ENCODE measurements at regions not wholly inside any gene's neighbourhood (a gene's known extent, or its start where the extent isn't known, plus 50 kb on each side); places are given as distances from the start of the nearest gene placed in this dataset.
"Not testable (repeated sequence)": the region's sequence is repeated elsewhere in the genome, so short reads cannot be mapped to it uniquely, and the experiment has no call there.

DNA sequence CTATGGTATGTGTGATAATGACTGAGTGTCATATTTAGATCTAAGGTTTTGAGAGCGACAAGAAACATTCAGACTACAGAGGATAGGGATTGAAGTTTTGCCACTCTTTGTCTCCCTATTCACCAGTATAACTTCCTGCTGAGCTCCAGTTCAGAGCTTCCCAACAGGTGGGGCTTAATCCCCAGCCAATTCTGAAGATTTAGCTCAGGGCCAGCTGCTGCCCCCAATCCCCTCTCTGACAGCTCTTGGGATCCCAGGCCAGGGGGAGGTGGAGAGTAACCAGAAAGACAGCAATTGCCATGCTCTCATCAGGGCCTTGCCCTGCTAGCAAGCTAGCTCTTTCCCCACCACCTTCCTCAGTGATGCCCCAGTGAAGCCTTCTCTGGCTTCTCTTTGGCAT lies 57.8 kb downstream of the TRIL start:
- Histone ChIP-seq H3K4me3 (no peak overlapping the region), H3K9ac (no peak overlapping the region), H3K27ac (no peak overlapping the region), H4K20me1 (no peaks in the 10 kb centered on the region), H3K27me3 (no peaks in the 10 kb centered on the region), H3K36me3 (no peaks in the 10 kb centered on the region), H3K4me2 (no peak overlapping the region), H3K4me1 (no peaks in the 10 kb centered on the region), H3K9me3 (replicated peaks in 1 of 11) (no peaks in the 10 kb centered on the region)
- TF ChIP-seq Cebpa-rat (IDR thresholded peaks at IDR 0.05) = no peak

DNA sequence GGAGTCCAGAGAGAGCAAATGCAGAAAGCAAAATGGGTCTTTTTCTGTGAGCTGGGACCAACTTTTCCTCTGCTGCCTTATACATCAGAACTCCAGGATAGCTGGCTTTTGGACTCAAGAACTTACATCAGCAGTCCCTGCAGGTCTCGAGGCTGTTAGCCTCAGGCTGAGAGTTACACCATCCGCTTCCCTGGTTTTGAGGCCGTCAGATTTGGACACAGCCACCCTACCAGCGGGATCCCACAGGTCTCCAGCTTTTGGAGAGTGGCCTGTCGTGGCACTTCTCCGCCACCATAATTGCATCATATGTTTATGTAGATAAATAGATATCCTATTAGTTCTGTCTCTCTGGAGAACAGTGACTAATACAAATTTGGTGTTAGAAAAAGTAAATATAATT lies 64.2 kb downstream of the TRIL start:
- TF ChIP-seq Cebpa-rat (IDR thresholded peaks at IDR 0.05) = no peak
- Histone ChIP-seq H3K27me3 (no peaks in the 10 kb centered on the region), H3K9ac (no peak overlapping the region), H3K36me3 (no peaks in the 10 kb centered on the region), H3K27ac (no peak overlapping the region), H3K4me1 (no peaks in the 10 kb centered on the region), H3K4me3 (no peak overlapping the region), H3K9me3 (replicated peaks in 1 of 11) (no peaks in the 10 kb centered on the region), H4K20me1 (no peaks in the 10 kb centered on the region), H3K4me2 (no peak overlapping the region)

DNA sequence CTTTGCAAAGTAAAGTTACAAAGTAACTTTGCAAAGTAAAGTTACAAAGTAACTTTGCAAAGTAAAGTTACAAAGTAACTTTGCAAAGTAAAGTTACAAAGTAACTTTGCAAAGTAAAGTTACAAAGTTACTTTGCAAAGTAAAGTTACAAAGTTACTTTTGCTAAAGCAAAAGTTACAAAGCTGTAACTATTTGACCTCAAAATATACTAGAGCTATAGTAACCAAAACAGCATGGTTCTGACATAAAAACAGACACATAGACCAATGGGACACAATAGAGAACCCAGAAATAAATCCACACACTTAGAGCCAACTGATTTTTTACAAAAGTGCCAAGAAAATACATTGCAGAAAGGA lies 66.3 kb downstream of the TRIL start:
- H3K9me3 ChIP-seq (replicated peaks in 1 of 11); H3K36me3 ChIP-seq; H3K4me2 ChIP-seq; H3K4me1 ChIP-seq; H3K4me3 ChIP-seq; H3K27me3 ChIP-seq; H3K27ac ChIP-seq; H3K9ac ChIP-seq; H4K20me1 ChIP-seq: not testable (repeated sequence)

DNA sequence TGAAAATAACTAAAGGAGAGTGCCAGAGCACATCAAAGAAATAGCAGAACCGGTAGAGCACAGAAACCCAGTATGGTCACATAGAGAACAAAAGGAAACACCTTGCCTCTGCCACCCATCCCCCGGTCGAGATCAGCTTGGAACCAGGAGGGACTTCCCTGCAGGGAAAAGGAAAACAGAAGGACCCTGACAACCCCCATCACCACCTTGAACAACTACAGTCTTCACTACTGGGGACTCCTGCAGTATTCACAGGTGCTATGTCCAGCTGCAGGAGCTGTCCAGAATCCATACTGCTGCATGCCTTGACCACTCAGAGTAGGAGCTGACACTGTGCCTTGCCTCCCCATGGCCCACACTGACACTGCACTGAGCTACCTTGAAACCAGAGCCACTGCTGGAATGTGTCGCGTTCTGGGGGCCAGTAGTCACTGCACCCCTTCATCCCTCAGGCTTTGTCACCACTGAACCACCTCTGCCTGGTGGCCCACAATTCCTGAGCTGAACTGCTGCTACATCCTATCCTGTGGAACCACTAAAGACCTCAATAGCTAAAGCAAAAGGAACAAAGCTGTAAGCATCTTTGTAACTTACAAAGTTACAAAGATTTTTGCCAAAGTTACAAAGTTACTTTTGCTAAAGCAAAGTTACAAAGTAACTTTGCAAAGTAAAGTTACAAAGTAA lies 66.8 kb downstream of the TRIL start:
- H3K27ac ChIP-seq = no peak overlapping the region
- H3K4me1 ChIP-seq = no peaks in the 10 kb centered on the region
- TF ChIP-seq Cebpa-rat (IDR thresholded peaks at IDR 0.05) = no peak
- H3K36me3 ChIP-seq = no peaks in the 10 kb centered on the region
- H3K9ac ChIP-seq = no peak overlapping the region
- H3K27me3 ChIP-seq = no peaks in the 10 kb centered on the region
- H4K20me1 ChIP-seq = no peaks in the 10 kb centered on the region
- peaks cover 0 to 8% (median 0%) of the 10 kb centered on the region in 11 experiments; a peak in 1 of 22 replicates for H3K9me3 ChIP-seq (replicated peaks in 1 of 11)
- no peak overlapping the region for H3K4me3 ChIP-seq
- H3K4me2 ChIP-seq = no peak overlapping the region

DNA sequence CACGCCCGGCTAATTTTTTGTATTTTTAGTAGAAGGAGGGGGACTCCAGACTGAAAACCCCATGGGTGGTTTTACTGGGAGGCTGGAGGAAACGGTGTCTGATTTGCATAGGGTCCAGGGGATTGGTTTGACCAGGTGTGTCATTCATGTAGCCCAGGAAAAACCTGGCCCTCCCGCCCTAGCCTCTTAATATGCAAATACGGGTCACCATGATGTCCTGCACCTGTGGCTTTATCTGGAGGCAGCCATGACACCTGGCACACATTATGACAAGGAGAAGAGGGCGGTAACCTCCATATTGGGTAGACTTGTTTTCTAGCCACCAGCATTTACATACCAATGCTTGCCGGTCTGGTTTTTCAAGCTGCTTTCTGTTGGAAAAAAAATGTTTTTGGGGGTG lies 68.0 kb downstream of the TRIL start:
- no peaks in the 10 kb centered on the region for H4K20me1 ChIP-seq
- H3K27ac ChIP-seq = no peak overlapping the region
- H3K27me3 ChIP-seq = no peaks in the 10 kb centered on the region
- H3K9me3 ChIP-seq (replicated peaks in 1 of 11) = peaks cover 0 to 8% (median 0%) of the 10 kb centered on the region in 11 experiments; a peak in 1 of 22 replicates
- no peaks in the 10 kb centered on the region for H3K4me1 ChIP-seq
- H3K4me2 ChIP-seq = no peak overlapping the region
- no peak for TF ChIP-seq Cebpa-rat (IDR thresholded peaks at IDR 0.05)
- no peak overlapping the region for H3K4me3 ChIP-seq
- no peaks in the 10 kb centered on the region for H3K36me3 ChIP-seq
- H3K9ac ChIP-seq = no peak overlapping the region

DNA sequence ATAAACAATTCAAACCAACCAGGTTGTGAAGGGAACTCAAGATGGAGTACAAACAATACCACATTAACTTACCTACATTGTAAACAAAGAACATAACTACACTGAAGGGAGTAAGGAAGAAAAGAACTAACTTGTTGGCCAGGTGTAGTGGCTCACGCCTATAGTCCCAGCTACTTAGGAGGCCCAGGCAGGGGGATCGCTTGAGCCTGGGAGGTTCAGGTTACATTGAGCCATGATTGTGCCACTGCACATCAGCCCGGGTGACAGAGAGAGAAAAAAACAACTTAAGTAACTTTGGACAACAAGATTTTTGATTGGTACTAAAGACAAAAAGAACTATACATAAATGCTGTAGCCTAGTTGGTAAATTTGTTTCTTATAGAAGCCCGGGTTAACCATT lies 68.8 kb downstream of the TRIL start:
- Histone ChIP-seq H3K36me3 (no peaks in the 10 kb centered on the region), H3K4me2 (no peak overlapping the region), H3K27me3 (no peaks in the 10 kb centered on the region), H3K4me3 (no peak overlapping the region), H3K27ac (no peak overlapping the region), H4K20me1 (no peaks in the 10 kb centered on the region), H3K9ac (no peak overlapping the region), H3K9me3 (replicated peaks in 1 of 11) (peaks cover 0 to 8% (median 0%) of the 10 kb centered on the region in 11 experiments; a peak in 1 of 22 replicates), H3K4me1 (no peaks in the 10 kb centered on the region)
- no peak for TF ChIP-seq Cebpa-rat (IDR thresholded peaks at IDR 0.05)

DNA sequence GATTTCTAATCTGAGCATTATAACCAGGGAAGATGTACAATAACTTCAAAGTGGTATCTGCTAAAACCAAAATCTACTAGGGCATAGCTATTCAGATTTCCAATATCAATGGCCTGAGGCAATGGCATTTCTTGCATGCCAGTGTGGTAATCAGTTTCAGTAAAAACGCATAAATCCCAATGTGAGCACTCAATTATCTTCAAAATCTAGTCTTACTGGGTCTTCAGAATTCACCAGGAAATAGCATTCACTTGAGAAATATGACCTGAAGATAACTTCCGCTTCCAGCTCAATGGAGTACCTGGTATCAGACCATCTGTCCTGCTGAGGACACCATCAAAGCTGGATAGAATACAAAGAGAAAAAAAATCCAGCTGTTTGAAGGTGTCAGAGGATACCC lies 72.4 kb downstream of the TRIL start:
- Histone ChIP-seq H3K27me3 (no peaks in the 10 kb centered on the region), H3K4me2 (no peak overlapping the region), H3K9me3 (replicated peaks in 1 of 11) (peaks cover 0 to 8% (median 0%) of the 10 kb centered on the region in 11 experiments; a peak in 1 of 22 replicates), H4K20me1 (no peaks in the 10 kb centered on the region), H3K9ac (no peak overlapping the region), H3K36me3 (no peaks in the 10 kb centered on the region), H3K4me1 (no peaks in the 10 kb centered on the region), H3K27ac (no peak overlapping the region), H3K4me3 (no peak overlapping the region)
- no peak for TF ChIP-seq Cebpa-rat (IDR thresholded peaks at IDR 0.05)

DNA sequence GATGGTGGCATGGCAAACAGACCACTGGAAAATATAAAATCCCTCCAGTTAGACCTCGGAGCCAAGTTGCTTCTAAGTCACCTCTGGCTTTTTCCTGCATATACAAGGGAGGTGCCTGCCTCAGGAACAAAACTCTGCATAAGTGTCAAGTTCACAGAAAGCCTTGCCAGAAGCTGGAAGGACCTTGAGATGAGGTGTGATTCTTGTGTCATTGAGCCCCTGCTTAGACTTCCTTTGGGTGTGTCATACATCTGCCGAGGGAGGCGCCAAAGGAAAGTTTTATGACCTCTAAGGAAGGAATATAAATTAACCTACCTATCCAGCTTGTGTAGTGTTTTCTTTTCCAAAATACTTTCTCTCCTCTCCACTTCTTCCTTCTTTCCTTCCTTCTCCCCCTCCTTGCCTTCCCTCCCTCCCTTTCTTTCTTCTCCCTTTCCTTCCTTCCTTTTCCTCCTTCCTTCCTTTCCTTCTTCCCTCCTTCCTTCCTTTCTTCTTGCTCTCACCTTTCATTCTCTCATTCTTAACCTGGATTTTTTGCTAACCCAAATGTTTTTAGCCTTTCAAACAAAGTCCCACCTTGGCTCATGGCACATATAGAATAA lies 75.2 kb downstream of the TRIL start:
- H3K4me1 ChIP-seq = peaks cover 4 to 15% (median 6%) of the 10 kb centered on the region in 10 experiments; a peak in 15 of 20 replicates
- no peaks in the 10 kb centered on the region for H3K36me3 ChIP-seq
- H3K9ac ChIP-seq = no peak overlapping the region
- H4K20me1 ChIP-seq = no peaks in the 10 kb centered on the region
- no peak for TF ChIP-seq Cebpa-rat (IDR thresholded peaks at IDR 0.05)
- no peaks in the 10 kb centered on the region for H3K27me3 ChIP-seq
- H3K4me2 ChIP-seq = no peak overlapping the region
- no peak overlapping the region for H3K4me3 ChIP-seq
- no peak overlapping the region for H3K27ac ChIP-seq
- H3K9me3 ChIP-seq (replicated peaks in 1 of 11) = peaks cover 0 to 8% (median 0%) of the 10 kb centered on the region in 11 experiments; a peak in 1 of 22 replicates

DNA sequence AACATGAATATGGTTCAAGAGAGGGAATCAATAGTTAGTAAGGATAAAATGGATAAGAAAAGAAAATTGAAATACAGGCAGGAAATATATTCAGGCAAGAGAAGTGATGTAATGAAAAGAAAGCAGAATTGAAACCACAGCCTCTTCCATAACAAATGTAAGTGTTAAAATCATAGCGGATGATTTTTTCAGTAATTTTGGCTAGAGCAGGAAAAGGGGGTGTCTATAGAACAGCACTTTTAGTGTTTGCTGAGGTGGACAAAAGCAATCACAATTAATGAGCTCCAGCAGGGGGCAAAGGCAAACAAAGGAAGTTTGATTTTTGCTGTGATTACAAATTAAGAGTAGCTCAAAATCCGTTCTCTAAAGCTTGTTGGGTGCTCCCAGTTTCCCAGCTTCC lies 79.0 kb downstream of the TRIL start:
- peaks cover 4 to 15% (median 10%) of the 10 kb centered on the region in 10 experiments; a peak in 15 of 20 replicates for H3K4me1 ChIP-seq
- H3K27me3 ChIP-seq = no peaks in the 10 kb centered on the region
- H3K4me2 ChIP-seq = peak overlapping the region in 10 of 11 experiments; percentile 11 to 76 (median 44); a peak in 15 of 22 replicates
- H3K36me3 ChIP-seq = no peaks in the 10 kb centered on the region
- H3K27ac ChIP-seq = 0 out of 22 replicates have a peak overlapping the region, but pooled peaks of 1 of the 11 experiments have one; percentile 31
- no peak for TF ChIP-seq Cebpa-rat (IDR thresholded peaks at IDR 0.05)
- H3K4me3 ChIP-seq = no peak overlapping the region
- no peaks in the 10 kb centered on the region for H3K9me3 ChIP-seq (replicated peaks in 1 of 11)
- H3K9ac ChIP-seq = no peak overlapping the region
- no peaks in the 10 kb centered on the region for H4K20me1 ChIP-seq

DNA sequence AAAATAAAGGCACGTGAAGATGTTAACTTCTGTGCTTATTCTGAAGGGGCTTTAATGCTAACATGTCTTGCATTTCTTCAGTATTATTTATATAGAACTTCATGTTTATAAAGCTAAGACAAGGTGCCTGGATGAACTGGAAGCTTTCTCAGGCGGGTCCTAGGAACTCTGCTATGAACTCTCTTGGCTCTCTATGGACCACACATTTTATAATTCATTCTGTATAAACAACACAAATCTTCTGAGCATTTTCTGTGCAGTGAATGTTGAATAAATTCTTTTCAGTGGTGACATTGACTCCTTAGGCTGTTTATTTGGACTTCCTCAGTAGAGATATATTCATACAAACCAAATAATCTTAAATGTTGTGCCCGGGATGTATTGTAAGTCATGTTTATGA lies 79.6 kb downstream of the TRIL start:
- Histone ChIP-seq H3K27me3 (no peaks in the 10 kb centered on the region), H3K27ac (no peak overlapping the region), H3K36me3 (no peaks in the 10 kb centered on the region), H3K4me3 (no peak overlapping the region), H4K20me1 (no peaks in the 10 kb centered on the region), H3K9ac (no peak overlapping the region), H3K4me2 (peak overlapping the region in 3 of 11 experiments; percentile 50 to 76 (median 75); a peak in 3 of 22 replicates), H3K4me1 (peaks cover 4 to 15% (median 10%) of the 10 kb centered on the region in 10 experiments; a peak in 15 of 20 replicates), H3K9me3 (replicated peaks in 1 of 11) (no peaks in the 10 kb centered on the region)
- TF ChIP-seq Cebpa-rat (IDR thresholded peaks at IDR 0.05) = no peak

All from BLaER1 treated with 17β-estradiol and CSF1 and Interleukin-3, amounts not matched to agents 10 nM and 100 nM (cell line).